HL-60/S4 (cell line): ENCODE measurements at regions not wholly inside any gene's neighbourhood (a gene's known extent, or its start where the extent isn't known, plus 50 kb on each side); places are given as distances from the start of the nearest gene placed in this dataset.
"Not testable (repeated sequence)": the region's sequence is repeated elsewhere in the genome, so short reads cannot be mapped to it uniquely, and the experiment has no call there.

ENCODE experiments used
- in situ Hi-C: fragments of 300-500 bp; cut with MboI; formaldehyde crosslinking; loops from 2 replicates; pipeline ENCODE4 v1.14.3; 2022; ENCODE audit warnings: low sequenced_read_pairs

DNA sequence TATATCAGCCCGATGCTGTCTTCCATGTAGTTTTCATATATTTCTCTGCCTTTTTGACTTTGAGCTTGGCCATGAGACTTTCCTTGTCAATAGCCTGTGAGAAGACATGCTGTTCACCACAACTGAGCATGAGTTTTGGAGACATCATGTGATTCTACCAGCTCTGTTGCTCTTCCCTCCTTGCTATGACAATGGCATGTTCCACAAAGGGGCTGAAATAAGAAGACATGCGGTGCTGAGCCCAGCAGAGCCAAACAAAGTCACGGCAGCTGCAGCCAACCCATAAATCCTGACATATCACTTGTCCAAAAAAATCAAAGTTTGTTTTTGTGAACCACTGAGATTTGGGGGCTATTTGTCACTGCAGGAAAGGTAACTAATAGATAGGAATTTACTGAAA is 343.4 kb upstream of the KITLG start:
- in situ Hi-C loops = no loop called here

DNA sequence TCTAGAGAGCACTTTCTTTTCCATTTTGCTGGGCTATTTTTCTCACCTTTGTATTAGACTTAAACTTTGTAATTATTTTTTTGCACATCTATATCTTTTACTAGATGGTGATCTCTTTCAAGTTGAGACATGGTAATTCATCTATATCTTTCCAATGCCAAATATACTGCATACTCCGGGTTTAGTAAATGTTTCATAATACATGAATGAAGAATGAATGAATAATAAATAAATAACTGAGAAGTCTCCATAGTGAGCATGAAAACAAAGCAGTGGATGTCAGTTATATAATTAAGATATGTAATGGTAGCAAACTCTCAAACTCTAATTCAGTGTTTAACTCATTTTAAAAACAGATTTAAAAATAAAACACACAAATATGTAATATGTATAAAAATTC is 342.5 kb upstream of the KITLG start:
- in situ Hi-C loops = no loop called here

DNA sequence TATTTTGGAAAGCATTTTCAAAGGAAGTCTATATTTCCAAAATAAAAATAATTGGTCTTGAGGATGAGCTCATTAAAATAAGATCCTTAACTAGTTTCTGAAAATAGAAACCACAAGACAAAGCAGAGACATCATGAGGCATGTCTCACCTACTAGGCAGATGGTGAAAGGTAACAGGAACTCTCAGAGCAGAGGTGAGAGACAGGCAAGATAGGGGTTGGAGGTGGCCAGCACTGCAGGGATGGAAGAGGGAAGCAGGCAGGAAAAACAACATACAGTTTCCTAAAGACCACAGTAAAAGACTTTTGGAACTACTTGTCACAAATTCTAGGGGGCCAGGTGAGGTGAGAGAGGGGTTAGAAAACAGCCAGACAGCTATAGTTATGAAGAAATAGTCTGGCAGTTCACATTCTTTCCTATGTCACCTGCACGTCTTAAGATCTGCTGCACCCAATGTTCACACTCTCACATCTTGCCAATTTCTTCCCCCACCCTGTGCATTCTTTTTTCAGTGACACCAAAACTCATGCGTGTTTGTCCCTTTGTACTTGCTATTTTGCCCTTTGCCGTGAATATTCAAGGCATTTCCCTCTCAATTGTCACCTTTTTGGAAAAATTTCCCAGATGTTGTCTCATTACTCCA is 341.7 kb upstream of the KITLG start:
- in situ Hi-C loops = no loop called here

DNA sequence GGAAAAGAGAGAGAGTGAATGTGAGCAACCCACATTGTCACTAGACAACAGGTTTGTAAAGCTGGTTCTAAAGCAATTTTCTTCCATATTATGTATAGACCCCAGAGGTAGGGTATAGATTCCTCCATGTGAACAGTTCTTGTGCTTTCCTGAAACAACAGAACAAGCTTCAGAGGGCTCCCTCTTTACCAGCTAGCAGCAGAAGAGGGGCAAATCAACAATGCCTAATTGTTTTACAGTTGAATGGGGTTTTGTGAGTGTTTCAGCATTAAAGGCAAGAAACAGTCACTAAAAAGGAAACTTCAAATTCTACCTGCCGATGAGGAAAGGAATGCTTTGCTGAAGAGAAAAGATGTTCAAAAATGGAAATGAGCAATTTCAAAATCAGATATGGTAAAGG is 341.2 kb upstream of the KITLG start:
- in situ Hi-C loops = no loop called here

DNA sequence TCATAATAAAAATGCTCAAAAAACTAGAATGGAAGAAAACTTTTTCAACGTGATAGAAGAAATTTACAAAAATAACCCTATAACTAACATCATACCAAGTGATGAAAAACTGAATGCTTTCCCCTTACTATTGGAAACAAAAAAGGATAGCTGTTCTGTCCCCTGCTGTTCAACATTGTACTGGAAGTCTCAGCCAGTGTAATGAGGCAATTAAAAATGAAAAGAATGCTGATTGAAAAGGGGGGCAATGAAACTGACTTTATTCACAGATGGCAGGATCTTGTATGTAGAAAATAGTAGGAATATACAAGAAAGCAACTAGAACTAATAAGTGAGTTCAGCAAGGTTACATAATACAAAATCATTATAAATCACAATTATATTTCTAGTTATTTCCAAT is 337.9 kb upstream of the KITLG start:
- in situ Hi-C loops = no loop called here

DNA sequence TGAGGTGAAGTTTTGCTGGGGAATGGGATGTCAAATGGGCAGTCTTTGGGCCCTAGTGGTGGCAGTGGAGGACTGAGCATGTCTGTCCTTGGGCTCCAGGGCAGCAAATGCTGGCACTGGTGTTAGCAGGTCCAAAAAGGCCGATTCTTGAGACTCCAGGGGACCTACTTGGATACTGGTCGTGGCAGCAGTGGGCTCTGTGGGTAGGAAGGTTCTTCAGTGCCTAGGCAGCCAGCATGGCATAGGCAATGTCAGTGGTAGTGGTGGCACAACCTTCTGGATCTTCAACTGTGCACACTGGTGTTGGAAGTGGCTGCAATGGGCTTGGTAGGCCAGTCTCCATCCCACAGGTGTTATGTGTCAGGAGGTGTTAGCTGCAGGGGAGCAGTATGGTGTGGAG is 334.7 kb upstream of the KITLG start:
- in situ Hi-C loops = no loop called here

DNA sequence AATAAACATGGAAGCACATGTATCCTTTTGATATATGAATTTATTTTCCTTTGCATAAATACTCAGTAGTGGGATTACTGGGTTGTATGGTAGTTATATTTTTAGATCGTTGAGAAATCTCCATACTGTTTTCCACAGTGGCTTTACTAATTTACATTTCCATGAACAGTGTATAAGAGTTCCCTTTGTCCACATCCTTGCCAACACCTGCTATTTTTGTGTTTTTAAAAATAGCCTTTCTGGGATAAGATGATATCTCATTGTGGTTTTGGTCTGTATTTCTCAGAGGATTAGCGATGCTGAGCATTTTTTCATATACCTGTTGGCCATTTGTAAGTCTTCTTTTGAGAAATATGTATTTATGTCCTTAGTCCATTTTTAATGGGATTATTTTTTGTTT is 329.2 kb upstream of the KITLG start:
- in situ Hi-C loops = no loop called here

DNA sequence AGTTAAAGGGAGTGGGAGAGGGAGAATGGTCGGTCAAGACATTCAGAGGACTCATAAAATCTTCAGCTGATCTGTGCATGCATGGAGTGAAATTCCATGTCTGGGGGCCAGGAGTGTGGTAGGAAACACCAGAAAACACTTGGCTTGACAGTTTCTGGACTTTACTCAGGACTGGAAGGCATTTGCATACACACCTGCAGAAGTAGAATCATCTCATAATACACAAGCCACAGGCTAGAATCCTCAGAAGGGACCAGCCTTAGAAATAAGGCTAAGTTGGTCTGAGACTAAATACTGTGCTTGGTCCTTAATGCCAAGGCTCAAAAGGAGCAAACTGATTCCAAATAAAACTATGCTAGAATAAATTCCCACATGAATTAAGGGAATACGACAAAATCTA is 328.1 kb upstream of the KITLG start:
- in situ Hi-C loops = no loop called here

DNA sequence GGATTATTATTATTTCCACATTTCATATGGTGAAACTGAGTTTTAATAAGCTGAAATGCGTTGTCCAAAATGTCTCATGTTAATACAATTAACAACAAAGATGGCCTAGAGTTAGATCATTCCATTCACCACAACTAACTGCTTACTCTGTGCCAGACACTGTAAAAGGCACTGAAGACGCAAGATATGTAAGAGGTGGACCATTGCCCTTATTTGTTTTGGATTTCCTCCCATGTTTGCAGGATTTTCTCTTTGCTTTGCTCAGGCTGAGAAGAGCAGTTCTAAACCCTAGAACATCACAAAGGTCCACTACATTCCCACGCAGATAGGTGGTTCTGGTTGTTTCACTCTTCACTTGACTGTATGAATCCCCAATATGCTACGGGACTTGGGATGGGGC is 324.4 kb upstream of the KITLG start:
- in situ Hi-C loops = no loop called here

DNA sequence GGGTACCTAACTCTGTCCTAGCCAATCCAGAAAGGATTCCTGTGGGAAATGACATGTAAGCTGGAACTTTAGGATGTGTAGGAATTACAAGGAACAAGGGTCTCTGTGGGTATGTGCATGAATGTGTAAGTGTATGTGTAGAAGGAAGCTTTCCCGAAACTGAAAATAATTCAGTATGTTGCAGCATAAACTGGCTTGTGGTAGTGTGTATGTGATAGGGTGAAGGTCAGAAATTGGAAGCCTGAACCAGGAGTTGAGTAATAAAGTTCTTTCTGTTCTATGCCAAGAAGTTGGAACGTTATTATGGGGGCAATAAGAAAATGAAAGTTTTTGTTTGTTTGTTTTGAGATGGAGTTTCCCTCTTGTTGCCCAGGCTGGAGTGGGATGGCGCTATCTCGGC is 323.1 kb upstream of the KITLG start:
- in situ Hi-C loops = no loop called here

DNA sequence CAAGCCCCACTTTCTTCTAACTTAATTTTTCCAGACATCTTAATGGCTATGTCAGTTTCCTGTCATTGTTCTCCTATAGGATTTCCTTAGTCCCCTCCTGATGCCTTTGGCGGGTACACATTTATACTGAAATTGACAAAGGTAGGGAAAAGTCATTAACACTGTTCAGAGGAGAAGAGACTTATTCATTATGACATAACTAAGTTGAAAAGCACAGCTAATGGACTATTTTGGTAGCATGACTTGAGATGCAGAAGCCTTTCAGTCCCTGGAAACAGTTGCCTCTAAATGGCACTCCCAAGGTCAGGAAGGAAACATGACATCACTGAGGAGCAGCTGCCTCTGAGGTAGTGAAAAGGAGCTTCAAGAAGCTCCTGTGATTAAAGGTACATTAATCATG is 317.5 kb upstream of the KITLG start:
- in situ Hi-C loops = no loop called here

DNA sequence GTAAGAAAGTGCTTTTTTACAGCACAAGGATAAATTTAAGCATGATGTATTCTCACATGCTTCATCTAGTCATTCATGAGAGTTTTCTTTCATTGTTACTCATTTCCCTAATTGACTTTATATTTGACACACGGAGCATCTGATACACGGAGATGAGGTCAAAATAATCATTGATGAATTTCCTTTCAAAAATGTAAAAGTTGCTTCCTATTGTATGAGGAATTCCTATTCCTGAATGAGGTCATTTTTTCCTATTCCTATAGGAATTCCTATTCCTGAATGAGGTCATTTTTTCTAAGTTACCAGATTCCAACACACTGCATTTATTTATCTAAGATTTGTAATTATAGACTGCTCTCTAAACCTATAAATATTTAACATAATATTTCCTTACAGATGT is 316.7 kb upstream of the KITLG start:
- in situ Hi-C loops = no loop called here

DNA sequence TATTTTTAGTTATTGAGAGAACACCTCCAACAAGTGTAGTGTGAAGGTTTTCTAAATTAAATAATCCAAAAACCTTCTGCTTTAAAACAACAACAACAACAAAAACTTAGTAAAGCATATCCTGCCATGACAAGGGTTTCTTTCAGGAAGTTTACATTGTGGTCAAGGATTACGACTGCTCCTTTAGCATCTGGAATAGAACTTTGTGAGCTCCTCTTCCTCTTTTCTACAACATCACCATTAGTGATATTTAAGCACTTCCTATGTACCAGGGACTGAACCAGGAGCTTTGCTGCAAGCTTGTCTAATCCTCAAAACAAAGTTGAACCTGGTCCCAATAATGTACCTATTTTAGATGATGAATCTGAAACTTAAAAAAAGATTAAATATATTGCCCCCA is 315.4 kb upstream of the KITLG start:
- in situ Hi-C loops = no loop called here

DNA sequence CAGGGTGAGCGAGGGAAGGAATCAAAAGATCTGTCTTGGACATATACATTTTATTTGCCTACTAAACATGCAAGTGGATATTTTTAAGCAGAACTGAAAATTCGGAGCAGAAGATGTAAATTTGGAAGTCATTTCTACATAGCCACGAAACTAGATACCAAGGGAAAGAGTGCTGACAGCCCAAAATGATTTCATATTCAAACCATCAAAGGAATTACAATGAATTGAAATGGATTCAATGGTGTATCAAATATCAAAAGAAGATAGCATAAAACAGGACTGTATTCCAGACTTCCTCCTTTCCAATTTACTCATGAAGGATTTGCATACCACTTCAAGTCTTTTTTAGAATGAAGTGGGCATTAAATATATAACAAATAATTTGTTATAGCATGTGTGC is 313.5 kb upstream of the KITLG start:
- in situ Hi-C loops = no loop called here

DNA sequence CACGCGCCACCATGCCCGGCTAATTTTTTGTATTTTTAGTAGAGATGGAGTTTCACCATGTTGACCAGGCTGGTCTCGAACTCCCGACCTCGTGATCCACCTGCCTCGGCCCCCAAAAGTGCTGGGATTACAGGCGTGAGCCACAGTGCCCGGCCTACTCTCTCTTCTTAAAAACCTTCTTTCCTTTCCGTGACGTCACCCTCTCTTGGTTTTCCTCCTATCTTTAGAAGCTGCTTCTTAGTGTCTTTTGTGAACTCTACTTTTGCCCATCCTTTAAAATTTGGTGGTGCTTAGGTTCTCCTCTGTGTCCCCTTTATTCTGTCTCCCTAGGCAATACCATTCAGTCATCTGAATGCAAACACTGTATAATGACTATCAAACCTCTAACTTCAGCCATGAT is 311.2 kb upstream of the KITLG start:
- in situ Hi-C loops = not testable (repeated sequence)

DNA sequence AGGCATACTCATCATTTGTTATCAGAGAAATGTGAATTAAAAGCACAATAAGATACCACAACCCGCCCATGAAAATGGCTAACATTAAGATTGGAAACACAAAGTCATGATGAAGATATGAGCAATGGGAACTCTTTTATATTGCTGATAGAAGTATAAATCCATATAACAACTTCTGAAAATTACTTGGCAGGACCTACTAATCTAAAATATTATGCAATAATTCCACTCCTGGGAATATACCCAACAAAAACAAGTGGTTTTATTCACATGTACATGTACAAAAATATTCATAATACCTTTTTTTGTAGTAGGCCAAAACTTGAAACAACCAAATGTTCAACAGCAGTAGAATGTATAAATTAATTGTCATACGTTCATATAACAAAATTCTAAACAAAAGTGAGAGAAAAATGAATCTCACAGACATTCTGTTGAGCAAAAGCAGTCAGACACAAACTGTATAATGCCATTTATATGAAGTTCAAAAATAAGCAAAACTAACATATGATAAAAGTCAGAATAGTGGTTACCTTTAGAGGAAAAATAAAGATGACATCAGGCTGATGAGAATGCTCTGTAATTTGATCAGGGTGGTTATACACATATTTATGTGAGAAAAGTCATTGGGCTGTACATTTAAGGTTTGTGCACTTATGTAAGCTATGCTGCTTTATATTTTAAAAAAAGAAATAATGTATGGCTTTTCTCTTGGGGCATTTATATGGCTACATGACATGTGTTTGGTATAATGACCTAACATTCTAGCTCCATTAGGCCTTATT is 309.2 kb upstream of the KITLG start:
- in situ Hi-C loops = no loop called here

DNA sequence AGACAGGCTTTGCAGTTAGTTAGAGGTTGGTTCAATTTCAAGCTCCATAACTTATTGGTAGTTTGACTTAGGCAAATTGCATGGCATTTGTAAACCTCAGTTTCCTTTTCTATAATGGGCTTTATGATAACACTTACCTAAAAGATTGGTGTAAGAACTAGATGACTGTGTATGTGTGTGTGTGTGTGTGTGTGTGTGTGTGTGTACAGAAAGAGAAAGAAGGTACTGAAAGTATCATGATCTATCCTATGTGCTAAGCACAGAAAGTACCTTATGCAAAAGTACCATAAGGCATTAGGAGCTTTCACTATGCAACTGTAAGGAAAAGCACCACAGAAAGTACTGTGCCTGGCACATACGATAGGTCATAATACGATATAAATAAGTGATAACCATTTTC is 304.3 kb upstream of the KITLG start:
- in situ Hi-C loops = no loop called here

DNA sequence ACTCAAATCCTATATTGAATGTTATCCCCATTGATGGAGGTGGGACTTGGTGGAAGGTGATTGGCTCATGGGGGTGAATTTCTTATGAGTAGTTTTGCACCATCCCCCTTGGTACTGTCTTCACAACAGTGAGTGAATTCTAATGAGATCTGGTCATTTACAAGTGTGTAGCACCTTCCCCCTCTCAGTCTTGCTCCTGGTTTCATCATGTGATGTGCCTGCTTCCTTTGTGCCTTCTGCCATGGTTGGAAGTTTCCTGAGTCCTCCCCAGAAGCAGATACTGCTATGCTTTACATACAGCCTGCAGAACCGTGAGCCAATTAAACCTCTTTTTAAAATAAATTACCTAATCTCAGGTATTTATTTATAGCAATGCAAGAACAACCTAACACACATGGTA is 302.4 kb upstream of the KITLG start:
- in situ Hi-C loops = no loop called here

DNA sequence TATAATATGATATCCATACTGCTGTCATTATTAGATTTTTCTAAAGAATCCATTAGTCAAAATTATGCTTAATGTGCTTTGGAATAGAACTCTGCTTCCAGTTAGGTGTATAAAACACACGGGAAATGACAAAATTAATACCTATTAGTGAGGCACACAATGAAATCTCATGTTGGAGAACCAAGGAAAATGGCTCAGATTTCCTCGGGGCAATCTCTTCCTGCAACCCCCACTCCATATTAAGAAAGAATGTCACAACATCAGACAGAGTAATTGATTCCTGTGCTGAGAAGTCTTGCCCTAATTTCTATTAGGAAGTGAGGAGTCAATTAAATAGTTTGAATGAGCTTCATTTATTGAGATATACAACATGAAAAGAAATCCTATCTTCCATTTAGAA is 299.8 kb upstream of the KITLG start:
- in situ Hi-C loops = no loop called here

DNA sequence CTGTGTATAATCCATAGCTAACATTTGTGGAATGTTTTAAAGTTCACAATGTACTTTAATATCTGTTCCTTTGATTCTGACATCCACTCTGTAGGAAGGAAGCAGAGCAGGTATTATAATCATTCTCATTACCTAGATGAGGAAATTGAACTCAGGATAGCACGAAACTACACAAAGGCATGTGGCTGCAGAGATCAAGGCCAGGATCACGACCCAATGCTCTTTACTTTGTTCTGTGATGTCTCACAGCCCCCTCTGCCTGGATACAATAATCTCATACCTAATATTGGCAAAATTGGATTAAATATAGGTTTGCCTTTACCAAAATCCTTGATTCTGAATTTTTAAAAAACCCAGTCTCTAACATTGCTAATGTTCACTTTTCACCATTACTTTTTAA is 298.0 kb upstream of the KITLG start:
- in situ Hi-C loops = no loop called here

DNA sequence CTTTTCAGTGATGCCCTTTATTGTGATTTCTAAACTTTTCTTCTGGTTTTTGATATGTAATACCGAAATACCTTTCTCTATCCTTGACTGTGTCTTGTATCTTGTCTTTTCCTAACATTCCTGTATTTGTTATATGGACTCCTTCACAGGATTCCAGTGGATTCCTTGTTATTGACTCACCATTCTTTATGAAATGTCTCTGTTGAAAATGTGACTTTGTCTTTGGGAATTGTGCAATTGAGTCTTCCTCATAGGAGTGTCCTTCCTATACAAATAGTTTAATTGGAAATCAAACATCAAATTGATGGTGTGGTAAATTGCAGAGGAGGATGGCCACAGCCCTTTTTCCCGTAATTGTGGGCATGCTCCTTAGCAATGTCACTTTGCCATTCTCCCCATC is 296.6 kb upstream of the KITLG start:
- in situ Hi-C loops = no loop called here

DNA sequence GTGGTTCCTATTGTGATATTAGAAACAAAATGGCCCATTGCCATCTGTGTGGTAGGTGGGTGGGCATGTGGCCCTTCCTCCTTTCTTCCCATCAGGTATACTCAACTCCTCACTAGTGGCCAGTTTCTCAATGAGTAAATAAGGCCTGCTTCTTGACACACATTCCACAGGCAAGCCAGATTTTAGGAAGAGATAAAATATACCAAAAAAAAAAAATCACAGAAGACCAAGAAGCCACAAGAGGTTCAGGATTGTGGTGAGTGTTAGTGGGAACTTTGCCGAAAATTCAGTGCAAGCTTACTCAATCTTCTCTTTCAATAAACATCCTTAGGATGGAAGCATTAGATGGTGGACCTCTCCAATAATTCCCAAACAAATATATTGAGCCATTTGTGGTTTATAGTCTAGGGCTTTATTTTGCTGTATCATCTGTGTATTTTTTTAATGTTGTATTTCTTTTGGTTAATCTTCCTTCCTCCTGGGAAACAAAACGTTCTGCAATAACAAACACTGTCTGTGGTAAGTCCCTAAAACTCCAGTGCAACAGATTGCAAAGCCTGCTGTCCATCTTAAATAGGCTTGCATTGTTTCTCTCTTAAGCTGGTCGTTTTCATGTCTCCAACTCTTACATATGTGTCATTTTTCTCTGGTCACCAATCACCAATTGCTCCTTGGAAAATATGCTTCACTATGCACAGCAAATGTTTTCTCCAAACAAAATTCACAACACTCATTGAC is 289.9 kb upstream of the KITLG start:
- in situ Hi-C loops = no loop called here
